ENCODE measurements at regions not wholly inside any gene's neighbourhood (a gene's known extent, or its start where the extent isn't known, plus 50 kb on each side); places are given as distances from the start of the nearest gene placed in this dataset.
"Not testable (repeated sequence)": the region's sequence is repeated elsewhere in the genome, so short reads cannot be mapped to it uniquely, and the experiment has no call there.

GRCh38 chr14:30196861-30197260 is 269.2 kb upstream of the PRKD1 start:
- H3K27ac ChIP-seq (ENCODE audit: low read depth, low read length, poor library complexity, severe bottlenecking): no peak overlapping the region
- CTCF ChIA-PET: no interaction called here

GRCh38 chr14:30198720-30199119 is 271.1 kb upstream of the PRKD1 start:
- H3K27me3 ChIP-seq (replicated peaks; ENCODE audit: insufficient read depth, low read depth, low read length, poor library complexity); H3K27ac ChIP-seq (ENCODE audit: low read depth, low read length, poor library complexity, severe bottlenecking); H3K9me3 ChIP-seq (ENCODE audit: low read depth, low read length, poor library complexity, severe bottlenecking); CTCF ChIA-PET; BruUV-seq (replicated peaks); H3K4me3 ChIP-seq (ENCODE audit: low read depth, low read length, poor library complexity, severe bottlenecking); POLR2A ChIA-PET (ENCODE audit: low non-redundant PET); H3K4me1 ChIP-seq (ENCODE audit: insufficient read depth, low read length, poor library complexity, severe bottlenecking); DNase-seq (ENCODE audit: low spot score); H3K36me3 ChIP-seq (ENCODE audit: insufficient read depth, low read length, poor library complexity, severe bottlenecking); intact Hi-C loops (cut with micrococcal nuclease; ENCODE audit: unreplicated experiment): not testable (repeated sequence)

More at GRCh38 chr14:30196861-30197260, 269.2 kb upstream of the PRKD1 start:
- DNase-seq (ENCODE audit: low spot score): no peak
- no TSS peak for BruUV-seq (replicated peaks)
- TF ChIP-seq CTCF (conservative IDR thresholded peaks at IDR 0.05; ENCODE audit: low read depth, low read length): no peak
- TF ChIP-seq EZH2 (IDR thresholded peaks at IDR 0.05; ENCODE audit: borderline replicate concordance, low read depth, low read length, poor library complexity, severe bottlenecking): no peak
- intact Hi-C loops (cut with micrococcal nuclease; ENCODE audit: unreplicated experiment): no loop called here
- Histone ChIP-seq H3K4me3 (ENCODE audit: low read depth, low read length, poor library complexity, severe bottlenecking) (no peak overlapping the region), H3K27me3 (replicated peaks; ENCODE audit: insufficient read depth, low read depth, low read length, poor library complexity) (no peaks in the 10 kb centered on the region), H3K36me3 (ENCODE audit: insufficient read depth, low read length, poor library complexity, severe bottlenecking) (no peaks in the 10 kb centered on the region), H3K4me1 (ENCODE audit: insufficient read depth, low read length, poor library complexity, severe bottlenecking) (no peaks in the 10 kb centered on the region), H3K9me3 (ENCODE audit: low read depth, low read length, poor library complexity, severe bottlenecking) (no peaks in the 10 kb centered on the region)
- POLR2A ChIA-PET (ENCODE audit: low non-redundant PET): no interaction called here

DNA sequence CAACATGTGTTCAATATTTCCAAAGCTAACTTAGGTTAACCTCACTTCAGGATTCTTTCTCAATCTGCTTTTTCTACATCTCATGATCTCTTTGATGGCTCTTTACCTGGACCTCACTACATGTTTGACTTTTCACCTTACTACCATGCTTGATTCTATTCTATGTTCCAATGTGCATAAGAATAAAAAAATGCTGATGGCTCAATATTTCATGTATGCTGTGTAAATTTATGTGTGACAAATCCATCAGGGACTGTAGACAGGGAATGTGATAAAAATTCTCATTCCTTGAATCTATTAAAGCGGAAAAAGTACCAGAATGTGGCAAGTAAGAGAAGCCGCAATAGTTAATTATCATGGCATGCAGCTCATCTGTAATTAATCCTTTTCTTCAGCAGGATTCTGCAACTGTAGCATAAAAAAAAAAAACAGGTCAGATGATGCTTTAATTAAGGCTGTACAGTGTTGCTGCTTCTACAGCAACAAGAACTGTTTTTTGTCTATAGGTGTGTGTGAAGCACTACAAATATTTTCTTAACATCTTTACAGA is 276.9 kb upstream of the PRKD1 start:
- Histone ChIP-seq H3K9me3 (ENCODE audit: low read depth, low read length, poor library complexity, severe bottlenecking) (no peaks in the 10 kb centered on the region), H3K27me3 (replicated peaks; ENCODE audit: insufficient read depth, low read depth, low read length, poor library complexity) (no peaks in the 10 kb centered on the region), H3K4me3 (ENCODE audit: low read depth, low read length, poor library complexity, severe bottlenecking) (no peak overlapping the region), H3K4me1 (ENCODE audit: insufficient read depth, low read length, poor library complexity, severe bottlenecking) (no peaks in the 10 kb centered on the region), H3K27ac (ENCODE audit: low read depth, low read length, poor library complexity, severe bottlenecking) (no peak overlapping the region), H3K36me3 (ENCODE audit: insufficient read depth, low read length, poor library complexity, severe bottlenecking) (no peaks in the 10 kb centered on the region)
- ChIA-PET CTCF (interaction anchor here (0.9 kb wide), 1 partner anchor 66 kb away, joined by 3 read pairs; no protein-coding TSS in a partner anchor), POLR2A (ENCODE audit: low non-redundant PET) (no interaction called here)
- no peak for DNase-seq (ENCODE audit: low spot score)
- intact Hi-C loops (cut with micrococcal nuclease; ENCODE audit: unreplicated experiment): no loop called here
- TF ChIP-seq CTCF (conservative IDR thresholded peaks at IDR 0.05; ENCODE audit: low read depth, low read length) (no peak), EZH2 (IDR thresholded peaks at IDR 0.05; ENCODE audit: borderline replicate concordance, low read depth, low read length, poor library complexity, severe bottlenecking) (no peak)
- BruUV-seq (replicated peaks): no TSS peak

DNA sequence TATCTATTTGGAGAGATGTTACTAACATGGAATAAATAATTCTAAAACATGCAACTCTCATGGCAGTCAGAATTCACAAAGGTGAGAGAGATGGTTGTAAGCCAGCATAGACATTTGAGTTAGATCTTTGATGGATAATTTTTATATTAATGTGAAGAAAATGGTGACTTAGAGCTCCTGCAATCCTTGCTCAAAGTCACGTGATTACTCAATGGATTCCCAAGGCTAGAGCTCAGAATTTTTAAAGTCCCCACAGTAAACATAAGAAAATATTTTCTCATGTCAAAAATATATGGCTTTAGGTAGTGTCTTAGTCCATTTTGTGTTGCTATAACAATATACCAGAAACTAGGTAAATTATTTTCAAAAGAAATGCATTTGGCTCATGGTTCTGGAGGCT is 281.5 kb upstream of the PRKD1 start:
- ChIA-PET POLR2A (ENCODE audit: low non-redundant PET) (no interaction called here), CTCF (no interaction called here)
- no peaks in the 10 kb centered on the region for H3K9me3 ChIP-seq (ENCODE audit: low read depth, low read length, poor library complexity, severe bottlenecking)
- no peak for DNase-seq (ENCODE audit: low spot score)
- no peaks in the 10 kb centered on the region for H3K36me3 ChIP-seq (ENCODE audit: insufficient read depth, low read length, poor library complexity, severe bottlenecking)
- no TSS peak for BruUV-seq (replicated peaks)
- H3K4me1 ChIP-seq (ENCODE audit: insufficient read depth, low read length, poor library complexity, severe bottlenecking): no peaks in the 10 kb centered on the region
- H3K4me3 ChIP-seq (ENCODE audit: low read depth, low read length, poor library complexity, severe bottlenecking): no peak overlapping the region
- H3K27me3 ChIP-seq (replicated peaks; ENCODE audit: insufficient read depth, low read depth, low read length, poor library complexity): no peaks in the 10 kb centered on the region
- TF ChIP-seq EZH2 (IDR thresholded peaks at IDR 0.05; ENCODE audit: borderline replicate concordance, low read depth, low read length, poor library complexity, severe bottlenecking) (no peak), CTCF (conservative IDR thresholded peaks at IDR 0.05; ENCODE audit: low read depth, low read length) (no peak)
- intact Hi-C loops (cut with micrococcal nuclease; ENCODE audit: unreplicated experiment): no loop called here
- H3K27ac ChIP-seq (ENCODE audit: low read depth, low read length, poor library complexity, severe bottlenecking): no peak overlapping the region
